NB4 (cell line): ENCODE measurements at regions not wholly inside any gene's neighbourhood (a gene's known extent, or its start where the extent isn't known, plus 50 kb on each side); places are given as distances from the start of the nearest gene placed in this dataset.

Source experiments
- DNase-seq: peaks from one replicate; pipeline ENCODE4 v3.0.0; 2010; ENCODE audit warnings: low read depth
- H3K4me3 ChIP-seq: one replicate; pipeline ENCODE4 v1.5.1; 2011; ENCODE audit warnings: mild to moderate bottlenecking, low read depth, low read length, moderate library complexity
- MAX ChIP-seq: IDR thresholded peaks from 2 replicates; pipeline ENCODE4 v1.6.1; 2011; ENCODE audit warnings: low read depth, low read length
- MYC ChIP-seq: IDR thresholded peaks from 2 replicates; pipeline ENCODE4 v1.6.1; 2011; ENCODE audit warnings: low read depth, low read length
- POLR2A ChIP-seq: IDR thresholded peaks from 2 replicates; pipeline ENCODE4 v1.6.1; 2011; ENCODE audit warnings: mild to moderate bottlenecking; ENCODE audit not compliant: insufficient read length; ENCODE audit errors: extremely low read depth
- TF ChIP-seq, protein P1 (sequence below): IDR thresholded peaks from one replicate; pipeline ENCODE4 v1.5.1; 2012; ENCODE audit warnings: low read depth, low read length

GRCh38 chrX:68989456-68989855 is 160.6 kb downstream of the EFNB1 start:
- TF ChIP-seq, protein P1, sequence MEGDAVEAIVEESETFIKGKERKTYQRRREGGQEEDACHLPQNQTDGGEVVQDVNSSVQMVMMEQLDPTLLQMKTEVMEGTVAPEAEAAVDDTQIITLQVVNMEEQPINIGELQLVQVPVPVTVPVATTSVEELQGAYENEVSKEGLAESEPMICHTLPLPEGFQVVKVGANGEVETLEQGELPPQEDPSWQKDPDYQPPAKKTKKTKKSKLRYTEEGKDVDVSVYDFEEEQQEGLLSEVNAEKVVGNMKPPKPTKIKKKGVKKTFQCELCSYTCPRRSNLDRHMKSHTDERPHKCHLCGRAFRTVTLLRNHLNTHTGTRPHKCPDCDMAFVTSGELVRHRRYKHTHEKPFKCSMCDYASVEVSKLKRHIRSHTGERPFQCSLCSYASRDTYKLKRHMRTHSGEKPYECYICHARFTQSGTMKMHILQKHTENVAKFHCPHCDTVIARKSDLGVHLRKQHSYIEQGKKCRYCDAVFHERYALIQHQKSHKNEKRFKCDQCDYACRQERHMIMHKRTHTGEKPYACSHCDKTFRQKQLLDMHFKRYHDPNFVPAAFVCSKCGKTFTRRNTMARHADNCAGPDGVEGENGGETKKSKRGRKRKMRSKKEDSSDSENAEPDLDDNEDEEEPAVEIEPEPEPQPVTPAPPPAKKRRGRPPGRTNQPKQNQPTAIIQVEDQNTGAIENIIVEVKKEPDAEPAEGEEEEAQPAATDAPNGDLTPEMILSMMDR, result no peak
- TF ChIP-seq MYC (no peak), MAX (no peak), POLR2A (no peak)
- DNase-seq, result no peak
- no peak overlapping the region for H3K4me3 ChIP-seq

DNA sequence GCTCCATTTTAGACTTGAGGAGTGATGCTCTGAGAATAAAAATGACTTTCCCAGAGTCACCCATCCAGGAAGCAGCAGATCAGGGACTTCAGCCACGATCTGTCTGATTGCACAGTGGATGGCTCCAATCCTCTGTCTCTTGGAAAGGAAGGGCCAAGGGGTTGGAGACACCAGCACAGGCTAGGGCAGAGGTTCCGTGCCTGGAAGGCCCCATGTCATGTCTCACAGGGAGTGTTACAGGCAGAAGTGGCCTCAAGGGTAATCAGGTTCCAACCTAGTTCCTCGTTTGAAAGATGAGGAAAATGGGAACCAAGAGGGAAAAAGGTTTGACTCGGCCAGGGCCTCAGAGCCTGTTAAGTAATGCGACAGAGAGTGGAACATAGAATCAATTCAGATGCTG is 160.0 kb downstream of the EFNB1 start:
- TF ChIP-seq MYC, result no peak
- no peak for TF ChIP-seq POLR2A
- no peak for TF ChIP-seq MAX
- TF ChIP-seq, protein P1, result no peak
- DNase-seq, result no peak
- H3K4me3 ChIP-seq, result no peak overlapping the region

GRCh38 chrX:68985135-68985755 is 156.4 kb downstream of the EFNB1 start:
- no peak overlapping the region for H3K4me3 ChIP-seq
- DNase-seq, result no peak
- TF ChIP-seq POLR2A (no peak), MYC (no peak), MAX (no peak)
- TF ChIP-seq, protein P1, result no peak

DNA sequence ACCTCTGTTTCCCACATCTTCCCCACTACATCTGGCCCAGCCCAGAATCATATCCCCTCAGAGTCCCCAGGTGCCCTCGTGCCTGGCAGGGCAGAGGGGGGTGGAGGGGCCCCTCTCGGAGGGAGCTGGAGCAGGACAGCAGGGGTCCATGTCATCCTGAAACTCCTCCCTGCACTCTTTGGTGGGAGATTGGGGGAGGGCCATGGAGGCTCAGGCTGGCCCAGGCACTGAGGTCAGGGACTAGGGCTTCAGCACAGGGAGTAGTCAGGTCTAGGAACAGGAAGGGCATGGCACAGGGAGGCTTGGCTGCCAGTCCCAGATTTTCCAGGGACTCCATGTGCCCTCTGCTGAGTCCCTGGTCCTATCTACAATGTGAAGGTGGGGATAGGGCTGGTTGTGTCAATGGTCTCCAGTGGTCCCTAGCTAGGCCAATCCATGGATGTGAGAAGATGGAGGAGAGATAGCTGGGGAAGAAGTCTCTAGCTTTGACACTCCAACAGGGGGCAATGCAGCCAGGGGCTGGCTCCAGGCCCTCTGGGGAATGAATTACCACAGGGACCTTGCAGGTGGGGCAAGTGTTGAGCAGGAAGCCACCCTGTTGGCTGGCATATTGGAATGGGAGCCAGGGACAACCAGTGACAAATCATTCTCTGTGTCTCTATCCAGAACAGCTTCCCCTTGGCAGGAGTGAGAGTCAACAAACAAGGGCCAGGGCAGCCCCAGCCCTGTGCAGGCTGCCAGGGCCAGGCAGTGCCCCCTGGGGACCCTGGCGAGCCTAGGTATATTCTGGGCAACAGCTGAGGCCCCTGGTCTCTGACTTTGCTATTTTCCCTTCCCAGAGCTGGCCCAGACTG is 154.4 kb downstream of the EFNB1 start:
- no peak for DNase-seq
- H3K4me3 ChIP-seq, result no peak overlapping the region
- TF ChIP-seq POLR2A (no peak), MAX (no peak), MYC (no peak)
- TF ChIP-seq, protein P1, result no peak

- no peak for TF ChIP-seq POLR2A
- no peak for TF ChIP-seq MAX
- TF ChIP-seq MYC, result no peak
- TF ChIP-seq, protein P1, result no peak
- H3K4me3 ChIP-seq, result no peak overlapping the region
- no peak for DNase-seq
Measured at GRCh38 chrX:68982476-68982875, 153.7 kb downstream of the EFNB1 start.
